IMR-90 (cell line): ENCODE measurements at regions not wholly inside any gene's neighbourhood (a gene's known extent, or its start where the extent isn't known, plus 50 kb on each side); places are given as distances from the start of the nearest gene placed in this dataset.

Source experiments
- ATAC-seq: fragments of 200-7000 bp; cut with Tn5 transposase; 2 replicates; pipeline ENCODE4 v1.9.1; 2020; ENCODE audit warnings: low read depth, mild to moderate bottlenecking, moderate library complexity
- BruUV-seq: library from RNA; stranded (reverse); fragments of 400-500 nt; replicated peaks from 2 replicates; lab custom pipeline; 2021; lab: Mats Ljungman, UMichigan
- CTCF ChIA-PET: fragments of 300-600 bp; formaldehyde crosslinking; extraction: SDS; loops from one replicate; lab custom pipeline; 2021; ENCODE audit warnings: antibody characterized with exemption; lab: Yijun Ruan, JAX
- POLR2A ChIA-PET: fragments of 300-600 bp; sonication (Branson Sonifier 250); formaldehyde crosslinking; loops from one replicate; lab custom pipeline; 2022; ENCODE audit warnings: antibody characterized with exemption; ENCODE audit not compliant: unreplicated experiment; lab: Charles Lee
- DNase-seq: peaks from one replicate; pipeline ENCODE4 v3.0.0; 2013
- H2AFZ ChIP-seq: replicated peaks from 2 replicates; pipeline ENCODE3; 2013; ENCODE audit warnings: low read length, mild to moderate bottlenecking; ENCODE audit not compliant: poor library complexity
- H2AK5ac ChIP-seq: 2 replicates; pipeline ENCODE4 v1.6.1; 2013; ENCODE audit warnings: low read depth, low read length, inconsistent platforms
- H2AK9ac ChIP-seq: replicated peaks from 2 replicates; pipeline ENCODE3; 2013; ENCODE audit warnings: mild to moderate bottlenecking, low read depth, low read length, moderate library complexity; ENCODE audit not compliant: poor library complexity
- H2BK120ac ChIP-seq: 2 replicates; pipeline ENCODE4 v1.6.1; 2013; ENCODE audit warnings: low read depth, low read length, inconsistent platforms
- H2BK15ac ChIP-seq: 3 replicates; pipeline ENCODE4 v1.6.1; 2013; ENCODE audit warnings: low read depth, low read length, inconsistent platforms
- H2BK20ac ChIP-seq: 2 replicates; pipeline ENCODE4 v1.6.1; 2013; ENCODE audit warnings: low read depth, mild to moderate bottlenecking, inconsistent platforms, low read length, moderate library complexity
- H2BK5ac ChIP-seq: 2 replicates; pipeline ENCODE4 v1.6.1; 2013; ENCODE audit warnings: mild to moderate bottlenecking, low read depth, low read length, inconsistent platforms; ENCODE audit not compliant: poor library complexity, severe bottlenecking
- H3K14ac ChIP-seq: replicated peaks from 2 replicates; pipeline ENCODE4 v1.6.1; 2013; ENCODE audit warnings: low read depth, low read length, inconsistent platforms
- H3K18ac ChIP-seq: 2 replicates; pipeline ENCODE4 v1.6.1; 2013; ENCODE audit warnings: low read depth, low read length, control low read depth
- H3K23ac ChIP-seq: 2 replicates; pipeline ENCODE4 v1.6.1; 2013; ENCODE audit warnings: low read depth, low read length, inconsistent platforms
- H3K27ac ChIP-seq: 2 replicates; pipeline ENCODE4 v1.5.1; 2013; ENCODE audit warnings: mild to moderate bottlenecking, control low read depth, low read length; ENCODE audit not compliant: insufficient read depth
- H3K27me3 ChIP-seq: 2 replicates; pipeline ENCODE4 v1.6.1; 2013; ENCODE audit warnings: low read length; ENCODE audit not compliant: control insufficient read depth, insufficient read depth
- H3K36me3 ChIP-seq: 2 replicates; pipeline ENCODE4 v1.6.1; 2013; ENCODE audit warnings: low read length, mixed read lengths; ENCODE audit not compliant: control insufficient read depth, insufficient read depth
- H3K4ac ChIP-seq: 2 replicates; pipeline ENCODE4 v1.6.1; 2013; ENCODE audit warnings: low read depth, low read length, inconsistent platforms
- H3K4me1 ChIP-seq: 2 replicates; pipeline ENCODE4 v1.6.1; 2013; ENCODE audit warnings: low read length, mixed read lengths; ENCODE audit not compliant: control insufficient read depth, insufficient read depth
- H3K4me2 ChIP-seq: 2 replicates; pipeline ENCODE4 v1.6.1; 2013; ENCODE audit warnings: low read depth, mild to moderate bottlenecking, control low read depth, low read length, moderate library complexity
- H3K4me3 ChIP-seq: 2 replicates; pipeline ENCODE4 v1.5.1; 2013; ENCODE audit warnings: low read depth, mild to moderate bottlenecking, control low read depth, low read length, moderate library complexity; ENCODE audit not compliant: insufficient read depth
- H3K56ac ChIP-seq: 2 replicates; pipeline ENCODE4 v1.6.1; 2013; ENCODE audit warnings: low read length, inconsistent platforms; ENCODE audit not compliant: insufficient read depth; ENCODE audit errors: extremely low read depth
- H3K79me1 ChIP-seq, 2 experiments: 2 replicates each; pipeline ENCODE4 v1.6.1; 2013; ENCODE audit warnings: low read length in 2 of 2, inconsistent platforms in 1 of 2, low read depth in 1 of 2
- H3K9ac ChIP-seq: 2 replicates; pipeline ENCODE4 v1.6.1; 2013; ENCODE audit warnings: low read depth, low read length, control low read depth
- H3K9me1 ChIP-seq: 2 replicates; pipeline ENCODE4 v1.6.1; 2013; ENCODE audit warnings: low read length, inconsistent platforms; ENCODE audit not compliant: insufficient read depth
- H3K9me3 ChIP-seq: 2 replicates; pipeline ENCODE4 v1.6.1; 2013; ENCODE audit warnings: low read length; ENCODE audit not compliant: control insufficient read depth, insufficient read depth
- H4K20me1 ChIP-seq: 2 replicates; pipeline ENCODE4 v1.6.1; 2013; ENCODE audit warnings: low read length, inconsistent platforms; ENCODE audit not compliant: insufficient read depth
- H4K5ac ChIP-seq: 2 replicates; pipeline ENCODE4 v1.6.1; 2013; ENCODE audit warnings: mild to moderate bottlenecking, low read depth, low read length, control low read depth
- H4K8ac ChIP-seq, 2 experiments: 2 replicates each; pipeline ENCODE4 v1.6.1; 2013; ENCODE audit warnings: low read depth in 2 of 2, low read length in 2 of 2, control low read depth in 1 of 2, inconsistent platforms in 1 of 2
- H4K91ac ChIP-seq: 2 replicates; pipeline ENCODE4 v1.6.1; 2013; ENCODE audit warnings: low read depth, low read length, inconsistent platforms; ENCODE audit not compliant: insufficient read depth
- BHLHE40 ChIP-seq: fragments of 150-350 bp; IDR thresholded peaks from 2 replicates; pipeline ENCODE4 v1.6.1; 2016; ENCODE audit warnings: mild to moderate bottlenecking, low read depth, low read length
- CEBPB ChIP-seq: IDR thresholded peaks from 2 replicates; pipeline ENCODE4 v1.6.1; 2012; ENCODE audit warnings: low read depth, low read length, improper control_type of control experiment
- CHD1 ChIP-seq: IDR thresholded peaks from 2 replicates; pipeline ENCODE4 v1.6.1; 2012; ENCODE audit warnings: low read depth, low read length, improper control_type of control experiment
- FOS ChIP-seq: fragments of 150-350 bp; IDR thresholded peaks from 2 replicates; pipeline ENCODE4 v1.6.1; 2016; ENCODE audit warnings: low read depth, low read length
- MAFK ChIP-seq: IDR thresholded peaks from 2 replicates; pipeline ENCODE4 v1.6.1; 2012; ENCODE audit warnings: low read depth, low read length, improper control_type of control experiment
- MAZ ChIP-seq: IDR thresholded peaks from 2 replicates; pipeline ENCODE4 v1.6.1; 2012; ENCODE audit warnings: low read depth, mild to moderate bottlenecking, low read length, improper control_type of control experiment, moderate library complexity, borderline replicate concordance
- MXI1 ChIP-seq: IDR thresholded peaks from 2 replicates; pipeline ENCODE4 v1.6.1; 2012; ENCODE audit warnings: low read depth, mild to moderate bottlenecking, low read length, moderate library complexity, borderline replicate concordance
- NFE2L2 ChIP-seq: fragments of 150-350 bp; IDR thresholded peaks from 2 replicates; pipeline ENCODE4 v1.6.1; 2016; ENCODE audit warnings: low read depth, mild to moderate bottlenecking, low read length
- POLR2A ChIP-seq: IDR thresholded peaks from 2 replicates; pipeline ENCODE4 v1.6.1; 2012; ENCODE audit warnings: mild to moderate bottlenecking, low read depth, low read length
- RAD21 ChIP-seq: IDR thresholded peaks from 2 replicates; pipeline ENCODE4 v1.6.1; 2012; ENCODE audit warnings: low read length, improper control_type of control experiment
- RCOR1 ChIP-seq: IDR thresholded peaks from 2 replicates; pipeline ENCODE4 v1.6.1; 2012; ENCODE audit warnings: mild to moderate bottlenecking, low read length, improper control_type of control experiment; ENCODE audit not compliant: insufficient replicate concordance
- RFX5 ChIP-seq: IDR thresholded peaks from 2 replicates; pipeline ENCODE4 v1.8.0; 2012; ENCODE audit warnings: low read depth, mild to moderate bottlenecking, low read length, moderate library complexity
- SMC3 ChIP-seq: fragments of 150-350 bp; IDR thresholded peaks from 2 replicates; pipeline ENCODE4 v1.6.1; 2016; ENCODE audit warnings: low read depth, mild to moderate bottlenecking, antibody characterized with exemption, low read length, moderate library complexity
- WGBS, 2 experiments: methylation state at CpG; one replicate each; pipeline versions ENCODE4 v1.1.5 to v1.1.7; 2013; ENCODE audit warnings: missing lambda C conversion rate in 2 of 2; ENCODE audit not compliant: insufficient read length in 1 of 2; ENCODE audit errors: extremely low coverage in 2 of 2; 5-methylcytosine and 5-hydroxymethylcytosine counted together
- dilution Hi-C: fragments of 300-500 bp; cut with HindIII; formaldehyde crosslinking; loops from one replicate; pipeline ENCODE4 v1.14.3; 2018; ENCODE audit warnings: low sequenced_read_pairs; ENCODE audit not compliant: unreplicated experiment
- in situ Hi-C: fragments of 300-500 bp; cut with MboI; formaldehyde crosslinking; loops from 3 replicates; pipeline ENCODE4 v1.14.3; 2019; ENCODE audit warnings: low sequenced_read_pairs, inconsistent platforms, mixed read lengths
- intact Hi-C: fragments of 100-400 bp; cut with micrococcal nuclease; formaldehyde crosslinking; loops from 2 replicates; pipeline ENCODE4 v1.10.0; 2022
- TF ChIP-seq, protein P1 (sequence below): conservative IDR thresholded peaks from 2 replicates; pipeline ENCODE4 v1.5.1; 2012; ENCODE audit warnings: mild to moderate bottlenecking, low read depth, low read length, improper control_type of control experiment
- TF ChIP-seq, protein P2 (sequence below): fragments of 150-350 bp; IDR thresholded peaks from 2 replicates; pipeline ENCODE4 v1.6.1; 2016; ENCODE audit warnings: low read depth, mild to moderate bottlenecking, low read length, moderate library complexity, borderline replicate concordance
- TF ChIP-seq, protein P3 (sequence below): fragments of 150-350 bp; IDR thresholded peaks from 2 replicates; pipeline ENCODE4 v1.6.1; 2017; ENCODE audit warnings: mild to moderate bottlenecking, antibody characterized with exemption, low read length, low read depth

DNA sequence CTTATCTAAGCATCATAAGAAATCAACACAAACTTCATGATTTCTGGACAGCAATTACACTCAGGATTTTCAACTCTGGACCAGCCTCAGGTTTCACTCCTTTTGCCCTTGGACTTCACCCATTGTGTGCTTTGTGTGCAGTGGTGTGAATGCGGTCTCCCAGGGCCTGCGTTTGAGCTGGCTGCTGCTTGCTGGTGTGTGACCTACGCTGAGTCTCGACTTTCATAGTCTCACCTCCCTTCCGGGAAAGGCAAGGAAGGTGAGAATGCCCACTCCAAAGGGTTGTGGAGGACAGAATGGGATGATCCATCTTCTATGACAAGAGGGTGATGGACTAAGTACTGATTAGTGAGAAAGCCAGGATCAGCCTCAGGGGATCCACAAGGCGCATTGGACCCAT lies 228.8 kb downstream of the C12orf75 start:
- Histone ChIP-seq H3K9me3 (no peaks in the 10 kb centered on the region), H4K8ac (no peak overlapping the region), H2AFZ (no peak overlapping the region), H3K4me3 (no peak overlapping the region), H3K4ac (no peak overlapping the region), H3K27ac (no peak overlapping the region), H3K18ac (no peak overlapping the region), H3K27me3 (no peaks in the 10 kb centered on the region), H3K56ac (no peak overlapping the region), H3K14ac (no peak overlapping the region), H3K4me2 (no peak overlapping the region), H2BK5ac (no peak overlapping the region), H3K9me1 (peaks cover 10% of the 10 kb centered on the region), H2BK120ac (no peak overlapping the region), H4K5ac (no peak overlapping the region), H3K9ac (no peak overlapping the region), H2AK5ac (no peak overlapping the region), H3K36me3 (no peaks in the 10 kb centered on the region), H4K91ac (no peak overlapping the region), H2BK20ac (0 out of 2 replicates have a peak overlapping the region, but pooled peaks have one; percentile 10), H2AK9ac (no peak overlapping the region), H4K20me1 (no peaks in the 10 kb centered on the region), H3K79me1 (no peaks in the 10 kb centered on the region), H3K23ac (no peak overlapping the region), H2BK15ac (no peak overlapping the region), H3K4me1 (peaks cover 9% of the 10 kb centered on the region)
- 60% methylated on average over 1 of the region's 6 CpGs; no CpG with 5 or more reads in 1 of the 2 experiments for WGBS, 2 experiments
- TF ChIP-seq FOS (no peak), BHLHE40 (no peak), MAZ (no peak), MXI1 (no peak), SMC3 (no peak), CEBPB (no peak), RFX5 (no peak), CHD1 (no peak), MAFK (no peak), RAD21 (no peak), NFE2L2 (no peak), POLR2A (no peak), RCOR1 (no peak)
- TF ChIP-seq, protein P1, sequence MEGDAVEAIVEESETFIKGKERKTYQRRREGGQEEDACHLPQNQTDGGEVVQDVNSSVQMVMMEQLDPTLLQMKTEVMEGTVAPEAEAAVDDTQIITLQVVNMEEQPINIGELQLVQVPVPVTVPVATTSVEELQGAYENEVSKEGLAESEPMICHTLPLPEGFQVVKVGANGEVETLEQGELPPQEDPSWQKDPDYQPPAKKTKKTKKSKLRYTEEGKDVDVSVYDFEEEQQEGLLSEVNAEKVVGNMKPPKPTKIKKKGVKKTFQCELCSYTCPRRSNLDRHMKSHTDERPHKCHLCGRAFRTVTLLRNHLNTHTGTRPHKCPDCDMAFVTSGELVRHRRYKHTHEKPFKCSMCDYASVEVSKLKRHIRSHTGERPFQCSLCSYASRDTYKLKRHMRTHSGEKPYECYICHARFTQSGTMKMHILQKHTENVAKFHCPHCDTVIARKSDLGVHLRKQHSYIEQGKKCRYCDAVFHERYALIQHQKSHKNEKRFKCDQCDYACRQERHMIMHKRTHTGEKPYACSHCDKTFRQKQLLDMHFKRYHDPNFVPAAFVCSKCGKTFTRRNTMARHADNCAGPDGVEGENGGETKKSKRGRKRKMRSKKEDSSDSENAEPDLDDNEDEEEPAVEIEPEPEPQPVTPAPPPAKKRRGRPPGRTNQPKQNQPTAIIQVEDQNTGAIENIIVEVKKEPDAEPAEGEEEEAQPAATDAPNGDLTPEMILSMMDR = no peak
- TF ChIP-seq, protein P2, sequence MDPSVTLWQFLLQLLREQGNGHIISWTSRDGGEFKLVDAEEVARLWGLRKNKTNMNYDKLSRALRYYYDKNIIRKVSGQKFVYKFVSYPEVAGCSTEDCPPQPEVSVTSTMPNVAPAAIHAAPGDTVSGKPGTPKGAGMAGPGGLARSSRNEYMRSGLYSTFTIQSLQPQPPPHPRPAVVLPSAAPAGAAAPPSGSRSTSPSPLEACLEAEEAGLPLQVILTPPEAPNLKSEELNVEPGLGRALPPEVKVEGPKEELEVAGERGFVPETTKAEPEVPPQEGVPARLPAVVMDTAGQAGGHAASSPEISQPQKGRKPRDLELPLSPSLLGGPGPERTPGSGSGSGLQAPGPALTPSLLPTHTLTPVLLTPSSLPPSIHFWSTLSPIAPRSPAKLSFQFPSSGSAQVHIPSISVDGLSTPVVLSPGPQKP = no peak
- TF ChIP-seq, protein P3, sequence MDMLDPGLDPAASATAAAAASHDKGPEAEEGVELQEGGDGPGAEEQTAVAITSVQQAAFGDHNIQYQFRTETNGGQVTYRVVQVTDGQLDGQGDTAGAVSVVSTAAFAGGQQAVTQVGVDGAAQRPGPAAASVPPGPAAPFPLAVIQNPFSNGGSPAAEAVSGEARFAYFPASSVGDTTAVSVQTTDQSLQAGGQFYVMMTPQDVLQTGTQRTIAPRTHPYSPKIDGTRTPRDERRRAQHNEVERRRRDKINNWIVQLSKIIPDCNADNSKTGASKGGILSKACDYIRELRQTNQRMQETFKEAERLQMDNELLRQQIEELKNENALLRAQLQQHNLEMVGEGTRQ = no peak
- in situ Hi-C loops = no loop called here
- intact Hi-C loops = no loop called here
- ChIA-PET POLR2A (no interaction called here), CTCF (no interaction called here)
- no peak for DNase-seq
- BruUV-seq = no TSS peak
- dilution Hi-C loops = no loop called here
- ATAC-seq = no peak
